Left colon (tissue), 2 donors: ENCODE measurements at regions not wholly inside any gene's neighbourhood (a gene's known extent, or its start where the extent isn't known, plus 50 kb on each side); places are given as distances from the start of the nearest gene placed in this dataset.
"Not testable (repeated sequence)": the region's sequence is repeated elsewhere in the genome, so short reads cannot be mapped to it uniquely, and the experiment has no call there.

Experiments
- ATAC-seq: fragments of 200-7000 bp; cut with Tn5 transposase; one replicate; pipeline ENCODE4 v1.9.1; 2020; ENCODE audit warnings: mild to moderate bottlenecking, moderate library complexity
- DNase-seq, 2 donors: peaks; one replicate each; pipeline ENCODE4 v3.0.0-alpha.2; 2020
- intact Hi-C, 2 donors: fragments of 100-400 bp; cut with DNase I in 1 of 2; cut with micrococcal nuclease in 1 of 2; formaldehyde crosslinking; loops; one replicate each; pipeline versions ENCODE4 v1.11.2 to v1.14.0; 2022; cut with DNase I, micrococcal nuclease
- donor health status: DM: no; HTN: no; CAD: no.
- donor health status: DM: yes; HTN: yes; CAD: no.

DNA sequence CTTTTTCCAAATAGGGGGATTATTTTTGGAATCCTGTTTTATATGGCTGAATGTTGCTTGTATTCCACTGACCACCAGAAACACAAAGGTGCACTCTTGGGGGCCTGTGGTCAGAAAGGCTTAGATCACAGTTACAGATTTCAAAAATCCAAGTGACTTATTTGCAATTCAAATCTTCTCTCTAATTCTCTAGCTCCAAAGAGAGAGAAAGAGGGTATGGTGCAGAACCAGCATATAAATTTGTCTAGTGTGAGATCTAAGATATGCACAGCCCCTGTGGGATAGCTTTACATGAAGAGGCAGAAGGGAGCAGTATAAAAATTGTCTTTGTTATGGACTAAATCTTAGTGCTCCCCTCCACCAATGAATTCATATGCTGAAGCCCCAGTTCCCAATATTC, 1121.7 kb upstream of the CELF2 start:
- ATAC-seq (no peak), DNase-seq (no peak)
- intact Hi-C loops: no loop called here

DNA sequence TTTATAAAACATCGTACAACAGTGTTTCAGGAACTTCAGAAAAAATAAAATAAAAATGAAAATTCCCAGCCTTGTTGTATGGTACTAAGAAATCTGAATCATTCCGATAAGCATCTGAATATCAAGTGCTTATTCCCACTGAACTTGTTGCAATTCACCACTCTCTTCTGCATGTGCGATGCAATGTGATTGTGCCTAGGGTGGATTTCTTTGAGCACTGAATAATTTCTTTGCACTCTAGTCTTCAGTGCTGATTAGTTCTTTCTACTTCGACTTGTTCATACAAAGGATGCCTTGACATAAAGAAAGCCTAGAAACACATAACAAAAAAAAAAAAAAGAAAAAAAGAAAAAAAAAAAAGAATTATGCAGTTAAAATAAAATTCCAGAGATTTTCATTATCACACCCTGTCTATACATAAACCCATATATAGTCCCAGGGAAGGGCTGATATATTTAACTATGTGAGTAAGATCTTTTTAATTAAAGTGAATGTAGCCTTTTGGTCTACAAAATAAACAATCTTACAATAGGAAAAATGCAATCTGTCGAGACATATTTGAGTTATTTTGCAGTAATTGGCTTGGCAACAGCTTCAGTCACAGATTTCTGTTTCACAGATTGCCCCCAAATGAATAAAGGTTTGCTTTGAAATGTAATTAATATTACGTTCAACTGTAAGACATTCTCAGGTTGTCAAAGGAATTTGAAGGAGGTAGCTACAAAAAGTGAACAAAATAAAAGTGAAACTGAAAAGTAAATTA, 1118.9 kb upstream of the CELF2 start:
- no peak for DNase-seq
- intact Hi-C loops: no loop called here
- no peak for ATAC-seq

DNA sequence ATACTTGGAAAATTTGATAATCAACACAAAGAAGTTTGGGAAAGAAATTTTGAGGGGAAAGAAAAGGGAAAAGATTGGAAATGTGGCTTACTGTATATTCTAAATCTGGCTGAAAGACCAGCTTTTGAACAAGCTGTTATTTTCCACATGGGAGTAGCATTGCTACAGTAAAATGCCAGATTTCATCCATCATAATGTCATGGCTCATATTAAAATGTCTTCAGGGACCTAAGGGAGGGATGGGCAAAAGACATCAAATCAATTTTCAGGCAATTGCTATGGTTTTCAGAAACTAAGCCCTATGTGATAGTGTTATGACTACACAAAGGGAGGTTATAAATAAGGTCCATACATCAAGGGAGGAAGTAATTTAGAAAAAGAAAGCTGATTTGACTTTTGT, 1116.9 kb upstream of the CELF2 start:
- DNase-seq: no peak
- intact Hi-C loops: no loop called here
- ATAC-seq: no peak

DNA sequence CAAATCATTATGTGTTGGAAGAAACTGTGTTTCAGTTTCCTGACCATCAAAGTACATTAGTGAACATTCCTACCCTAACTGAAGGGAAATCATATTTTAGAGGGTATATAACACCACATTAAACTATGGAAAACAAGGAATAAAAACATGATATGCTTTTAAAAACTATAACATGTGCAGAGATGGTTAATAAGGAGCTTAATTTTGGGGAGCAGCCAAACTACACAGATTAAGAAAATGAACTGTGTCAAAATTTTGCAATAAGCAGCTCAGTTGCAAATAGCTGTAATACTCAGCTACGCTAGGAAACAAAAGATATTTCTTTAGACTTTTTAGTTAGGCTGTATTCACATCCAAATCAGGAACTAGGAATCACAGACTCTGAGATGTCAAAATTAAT, 1115.7 kb upstream of the CELF2 start:
- ATAC-seq (no peak), DNase-seq (no peak)
- intact Hi-C loops: no loop called here

DNA sequence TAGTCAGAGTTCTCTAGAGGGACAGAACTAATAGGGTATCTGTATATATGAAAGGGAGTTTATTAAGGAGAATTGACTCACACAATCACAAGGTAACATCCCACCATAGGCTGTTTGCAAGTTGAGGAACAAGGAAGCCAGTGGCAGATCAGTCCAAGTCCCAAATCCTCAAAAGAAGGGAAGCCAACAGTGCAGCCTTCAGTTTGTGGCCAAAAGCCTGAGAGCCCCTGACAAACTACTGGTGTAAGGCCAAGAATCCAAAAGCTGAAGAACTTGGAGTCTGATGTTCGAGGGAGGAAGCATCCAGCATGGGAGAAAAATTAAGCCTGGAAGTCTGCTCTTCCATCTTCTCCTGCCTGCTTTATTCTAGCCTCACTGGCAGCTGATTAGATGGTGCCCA, 1107.2 kb upstream of the CELF2 start:
- DNase-seq: no peak
- intact Hi-C loops: no loop called here
- ATAC-seq: no peak

DNA sequence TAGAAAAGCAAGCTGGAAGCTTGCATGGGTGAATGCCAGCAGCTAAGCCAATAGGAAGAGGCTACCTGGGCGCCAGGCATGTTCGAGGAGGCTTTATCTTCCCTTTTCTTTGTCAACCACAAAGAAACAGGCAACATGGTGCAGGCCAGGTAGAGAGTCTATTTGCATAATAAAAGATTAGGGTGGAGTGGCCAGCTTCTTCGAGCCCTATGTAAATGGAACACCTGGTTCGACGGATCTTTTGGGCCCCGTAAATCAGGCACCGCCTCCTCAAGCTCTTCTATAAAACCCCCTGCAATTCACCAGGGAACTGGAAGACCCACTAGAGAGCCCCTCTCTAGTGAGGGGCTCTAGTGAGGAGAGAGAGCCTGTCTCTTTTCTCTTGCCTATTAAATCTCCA, 1106.2 kb upstream of the CELF2 start:
- DNase-seq (no peak), ATAC-seq (no peak)
- intact Hi-C loops: no loop called here

DNA sequence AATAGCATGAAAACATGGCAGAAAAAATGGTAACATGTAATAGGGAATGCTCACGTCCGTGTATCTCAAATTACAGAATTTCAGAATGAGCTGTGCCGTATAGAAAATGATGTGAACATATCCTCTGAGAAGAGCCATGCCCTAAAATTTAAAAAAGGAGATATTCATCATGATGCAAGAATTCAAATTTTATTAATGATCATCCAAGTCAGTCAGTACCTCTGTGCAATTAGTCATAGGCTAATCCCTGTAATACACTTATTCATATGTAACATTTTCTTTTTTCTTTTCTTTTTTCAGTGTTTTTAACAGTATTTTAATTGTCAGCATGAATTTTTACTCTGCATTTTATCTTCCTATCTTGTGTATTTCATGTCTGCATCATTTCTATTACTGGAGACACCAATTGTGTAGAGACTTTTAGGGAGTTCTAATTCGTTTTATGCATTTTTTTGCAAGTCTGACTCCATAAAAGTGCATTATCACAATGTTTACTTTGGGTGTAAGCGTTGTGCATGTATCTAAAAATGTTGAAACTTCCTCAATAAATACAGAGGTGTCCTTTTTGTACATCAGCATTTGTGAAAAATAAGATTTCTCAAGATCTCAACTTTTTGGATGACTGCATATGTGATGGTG, 1103.7 kb upstream of the CELF2 start:
- ATAC-seq (no peak), DNase-seq (no peak)
- intact Hi-C loops: no loop called here

DNA sequence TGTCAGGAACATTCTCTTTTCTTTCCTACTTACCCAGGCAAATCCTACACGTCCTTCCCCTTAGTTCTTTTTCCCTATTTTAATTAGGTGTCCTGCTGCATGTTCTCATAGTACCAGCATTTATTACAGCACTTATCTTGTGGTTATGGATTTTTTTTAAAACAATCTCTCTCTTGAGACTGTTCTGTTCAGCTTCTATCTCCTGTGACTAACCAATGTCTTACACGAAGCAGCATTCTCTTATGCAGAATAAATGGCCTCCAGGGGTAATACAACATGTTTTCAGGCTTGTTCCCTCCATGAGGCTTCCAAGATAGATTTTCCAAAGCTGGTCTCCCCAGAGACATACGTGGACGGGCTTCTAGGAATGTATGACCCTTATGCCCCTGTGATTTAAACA, 1096.1 kb upstream of the CELF2 start:
- intact Hi-C loops: no loop called here
- DNase-seq (no peak), ATAC-seq (no peak)

DNA sequence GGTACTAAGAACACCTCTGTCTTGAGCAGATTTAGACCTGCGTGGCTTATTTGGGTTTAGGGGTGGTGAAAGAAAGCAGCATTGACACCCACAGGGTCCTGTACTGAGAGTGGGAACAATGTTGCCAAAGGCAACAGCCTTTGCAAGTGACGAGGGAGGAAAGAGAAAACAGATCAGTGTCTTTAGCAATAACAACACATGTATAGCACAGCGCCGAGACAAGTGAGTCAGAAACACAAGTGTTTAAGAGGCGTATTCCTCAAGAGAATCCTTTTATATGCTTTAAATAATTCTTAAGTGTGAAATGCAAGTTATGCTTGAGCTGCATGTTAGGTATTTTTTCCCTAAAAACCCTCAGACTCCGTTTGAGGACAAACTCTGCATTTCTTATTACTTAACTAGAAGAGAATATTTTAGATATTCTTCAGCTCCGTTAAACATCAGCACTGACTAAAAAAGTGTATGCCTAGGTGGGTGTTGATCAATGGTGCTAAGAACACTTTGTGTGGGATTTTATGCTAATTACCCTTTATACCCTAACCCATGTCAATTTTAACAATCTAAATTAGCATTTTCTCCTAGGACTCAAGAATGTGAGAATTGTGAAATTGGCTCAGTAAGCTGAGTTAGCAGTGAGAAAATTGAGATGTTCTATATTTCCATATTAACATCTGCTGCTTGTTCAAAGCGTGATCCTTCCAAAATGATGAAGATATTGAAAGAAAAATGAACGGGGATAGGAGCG, 1095.4 kb upstream of the CELF2 start:
- DNase-seq: no peak
- no peak for ATAC-seq
- intact Hi-C loops: no loop called here

DNA sequence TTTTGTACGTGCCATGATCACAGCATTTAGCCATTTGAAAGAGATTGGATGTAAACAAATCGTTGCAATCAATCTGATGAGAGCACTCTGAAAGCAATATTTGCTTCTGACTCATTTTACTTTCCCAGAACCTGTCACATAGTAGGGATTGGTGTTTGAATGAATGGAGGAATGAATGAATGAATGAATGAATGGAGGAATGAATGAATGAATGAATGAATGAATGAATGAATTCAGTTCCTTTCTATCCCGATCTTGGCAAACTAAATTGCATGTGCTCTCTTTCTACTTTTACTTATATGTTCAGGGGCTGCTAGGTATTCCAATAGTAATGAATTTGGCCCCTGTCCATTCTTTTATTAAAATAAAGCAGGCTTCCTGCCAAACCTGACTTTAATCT, 1091.7 kb upstream of the CELF2 start:
- ATAC-seq: no peak
- intact Hi-C loops: no loop called here

DNA sequence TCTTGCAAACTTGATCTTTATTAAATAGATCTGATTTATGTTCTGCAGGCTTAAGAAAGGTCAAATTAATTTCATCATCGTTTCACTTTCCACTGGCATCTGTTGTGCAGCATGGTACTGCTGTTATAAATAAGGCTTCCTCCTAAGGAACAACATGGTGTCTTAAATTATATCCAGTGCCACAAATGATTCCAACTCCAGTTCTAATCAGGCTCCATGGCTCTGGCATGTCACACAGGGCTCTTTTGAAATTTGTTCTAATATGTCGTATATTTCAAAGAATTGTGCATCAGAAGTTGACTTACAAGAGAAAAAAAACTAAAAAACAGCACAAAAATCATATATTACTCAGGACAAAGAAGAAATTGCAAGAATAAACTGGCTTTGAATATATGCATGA, 1090.8 kb upstream of the CELF2 start:
- intact Hi-C loops: no loop called here
- DNase-seq (no peak), ATAC-seq (no peak)

More for the DNA sequence above, 1091.7 kb upstream of the CELF2 start:
- no peak for DNase-seq

DNA sequence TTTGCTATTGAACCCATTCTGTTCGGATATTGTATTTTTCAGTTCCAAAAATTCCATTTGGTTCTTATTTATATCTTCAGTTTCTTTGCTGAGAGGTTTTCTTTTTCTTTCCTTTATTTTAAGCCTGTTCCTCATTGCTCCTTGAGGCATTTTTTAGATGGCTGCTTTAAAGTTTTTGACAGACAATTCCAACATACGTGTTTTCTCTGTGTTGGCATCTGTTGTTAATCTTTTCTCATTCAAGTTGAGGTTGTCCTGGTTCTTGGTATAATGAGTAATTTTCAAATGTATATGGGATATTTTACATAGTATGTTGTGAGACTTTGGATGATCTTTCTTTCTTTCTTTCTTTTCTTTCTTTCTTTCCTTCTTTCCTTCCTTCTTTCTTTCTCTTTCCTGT, 1078.0 kb upstream of the CELF2 start:
- ATAC-seq (no peak), DNase-seq (no peak)
- intact Hi-C loops: no loop called here

DNA sequence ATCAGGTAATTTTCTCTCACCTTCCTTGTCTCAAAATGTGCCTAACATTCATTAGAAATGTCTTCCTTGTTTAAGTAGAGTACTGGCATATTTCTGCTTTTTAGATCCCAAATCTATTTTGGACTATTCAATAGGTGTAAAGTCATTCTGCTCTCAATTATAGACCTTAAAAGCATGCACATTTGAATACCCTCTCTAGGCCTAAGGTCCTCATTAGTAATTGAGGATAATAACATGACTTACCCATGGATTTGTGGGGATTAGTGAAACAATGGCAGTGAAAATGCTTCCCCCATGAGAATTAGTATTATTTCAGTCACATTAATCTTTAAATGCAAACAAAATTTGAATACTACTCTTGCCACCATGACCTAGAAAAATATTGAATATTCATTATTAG, 1073.0 kb upstream of the CELF2 start:
- DNase-seq: no peak
- no peak for ATAC-seq
- intact Hi-C loops: no loop called here

DNA sequence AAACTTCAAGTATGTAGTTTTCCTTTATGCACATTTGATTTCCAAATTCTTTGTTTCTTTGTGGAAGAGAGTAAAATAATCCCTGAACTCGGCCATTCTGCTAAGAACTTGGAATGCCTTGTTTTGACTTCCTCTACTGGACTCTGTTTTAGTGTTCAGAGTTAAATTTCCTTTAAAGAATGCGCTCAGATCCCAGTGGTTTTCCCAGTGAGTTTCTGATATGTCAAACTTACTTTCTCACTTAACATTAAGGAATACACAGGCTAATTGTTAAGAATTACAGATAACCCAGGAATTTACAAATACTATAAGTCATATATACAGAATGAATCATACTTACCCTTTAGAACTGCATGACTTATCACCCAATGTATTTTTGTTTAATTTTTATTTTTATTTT, 1067.6 kb upstream of the CELF2 start:
- no peak for DNase-seq
- intact Hi-C loops: no loop called here
- no peak for ATAC-seq

DNA sequence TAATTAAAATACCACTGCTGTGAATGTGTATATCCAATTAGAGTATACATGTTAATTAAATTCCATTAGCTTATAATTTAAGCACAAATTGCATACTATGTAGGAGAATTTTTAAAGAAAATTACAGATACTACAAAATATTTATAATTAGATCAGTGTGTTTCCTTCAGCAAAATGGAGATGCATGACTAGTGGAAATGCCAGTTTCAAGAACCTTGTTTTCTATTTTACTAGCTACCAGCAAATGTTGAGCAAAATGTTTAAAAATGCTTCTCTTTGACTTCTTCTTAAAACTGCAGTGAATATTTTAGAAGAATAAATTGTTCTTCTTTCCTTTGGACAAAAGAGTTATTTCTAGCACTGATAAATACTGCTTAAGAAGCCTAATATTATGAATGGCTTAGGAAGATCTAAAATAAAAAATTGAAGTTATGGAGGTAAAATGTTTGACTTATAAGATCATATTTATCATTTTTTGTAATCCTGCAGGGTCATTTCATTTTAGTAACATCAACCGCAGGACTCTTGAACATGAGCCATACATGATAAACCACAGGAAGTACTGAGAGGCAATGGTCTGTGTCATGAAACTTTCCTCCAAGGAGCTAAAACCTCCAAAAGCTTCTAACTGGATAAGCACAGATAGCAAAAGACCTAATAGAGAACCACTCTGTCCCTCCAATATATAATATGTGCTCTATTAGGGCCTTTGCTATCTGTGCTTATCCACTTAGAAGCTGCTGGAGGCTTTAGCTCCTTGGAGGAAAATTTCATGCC, 1066.0 kb upstream of the CELF2 start:
- intact Hi-C loops: no loop called here

DNA sequence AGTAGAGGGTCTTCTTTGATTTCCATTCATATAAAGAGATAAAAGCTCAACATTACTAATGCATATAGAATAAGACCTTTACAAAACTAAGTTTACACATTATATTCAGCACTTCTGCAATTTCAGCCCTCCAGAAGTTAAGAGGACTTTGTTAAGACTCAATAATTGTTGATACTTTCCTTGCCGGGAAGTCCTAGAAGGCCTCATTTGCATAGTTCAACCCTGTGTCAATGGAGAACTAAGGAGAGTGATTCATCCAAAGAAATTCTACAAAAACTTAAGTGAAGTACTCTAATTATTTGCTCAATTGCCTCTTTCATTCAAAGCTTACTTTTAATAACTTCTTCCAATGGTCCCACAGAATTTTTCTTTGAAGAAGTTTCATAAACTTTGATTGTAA, 1060.3 kb upstream of the CELF2 start:
- DNase-seq: no peak
- no peak for ATAC-seq
- intact Hi-C loops: no loop called here

More for the DNA sequence above, 1066.0 kb upstream of the CELF2 start:
- no peak for ATAC-seq
- no peak for DNase-seq

DNA sequence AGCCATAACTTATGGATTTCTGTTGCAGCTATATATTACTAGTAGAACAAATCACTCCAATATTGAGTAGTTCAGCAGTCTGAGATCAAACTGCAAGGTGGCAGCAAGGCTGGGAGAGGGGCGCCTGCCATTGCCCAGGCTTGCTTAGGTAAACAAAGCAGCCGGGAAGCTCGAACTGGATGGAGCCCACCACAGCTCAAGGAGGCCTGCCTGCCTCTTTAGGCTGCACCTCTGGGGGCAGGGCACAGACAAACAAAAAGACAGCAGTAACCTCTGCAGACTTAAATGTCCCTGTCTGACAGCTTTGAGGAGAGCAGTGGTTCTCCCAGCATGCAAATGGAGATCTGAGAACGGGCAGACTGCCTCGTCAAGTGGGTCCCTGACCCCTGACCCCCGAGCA, 1059.8 kb upstream of the CELF2 start:
- ATAC-seq, intact Hi-C loops, DNase-seq: not testable (repeated sequence)

DNA sequence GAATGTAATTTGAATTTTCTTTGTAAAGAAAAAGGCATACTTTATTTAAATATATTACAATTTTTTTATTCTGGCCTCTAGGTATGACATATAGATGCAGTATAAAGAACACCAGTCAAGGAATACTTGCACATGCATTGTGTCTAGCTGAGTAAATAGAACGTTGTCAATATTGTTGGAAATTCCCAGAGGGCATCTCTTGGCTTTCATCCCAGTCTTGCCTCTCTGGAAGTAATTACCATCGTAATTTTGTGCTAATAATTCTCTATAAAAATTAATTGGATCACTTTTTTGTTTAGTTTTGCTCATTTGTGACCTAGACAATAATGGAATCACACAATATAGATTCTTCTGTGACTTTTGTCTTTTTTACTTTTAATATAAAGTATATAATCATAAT, 1052.3 kb upstream of the CELF2 start:
- ATAC-seq: no peak
- intact Hi-C loops: no loop called here
- DNase-seq: no peak

DNA sequence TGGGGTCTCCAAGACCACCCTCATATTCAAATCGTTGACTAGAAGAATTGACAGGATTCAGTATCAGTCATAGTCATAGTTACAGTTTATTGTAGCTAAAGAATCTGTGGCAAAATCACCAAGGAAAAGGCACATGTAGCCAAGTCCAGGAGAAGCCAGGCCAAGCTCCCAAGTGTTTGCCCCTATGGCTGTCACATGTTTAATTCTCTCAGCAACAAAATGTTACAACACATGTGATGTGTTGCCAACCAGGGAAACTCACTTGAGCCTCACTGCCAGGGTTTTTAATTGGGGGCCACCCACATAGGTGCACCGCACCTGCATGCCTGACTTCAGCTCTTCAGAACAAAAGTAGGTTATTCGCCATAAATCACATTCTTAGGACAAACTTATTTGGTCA, 1030.9 kb upstream of the CELF2 start:
- ATAC-seq: no peak
- no peak for DNase-seq
- intact Hi-C loops: no loop called here

DNA sequence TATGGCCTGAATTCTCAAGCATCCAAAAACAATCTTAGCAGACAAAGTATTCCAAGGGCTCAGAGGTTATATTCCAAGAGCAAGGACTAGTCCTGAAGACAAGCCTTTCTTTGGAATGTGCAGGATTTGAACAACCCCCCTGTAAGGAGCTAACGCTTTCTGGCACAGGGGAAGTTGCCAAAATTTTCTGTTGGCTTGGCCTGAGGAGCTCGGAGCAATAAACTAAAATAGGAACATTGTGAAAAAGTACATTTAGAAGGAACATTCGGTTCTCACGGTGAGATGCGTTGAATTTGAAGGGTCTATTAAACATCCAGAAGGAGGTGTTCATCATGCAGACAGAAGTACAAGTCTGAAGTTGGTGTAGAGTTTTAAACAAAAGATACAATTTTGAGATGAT, 1030.5 kb upstream of the CELF2 start:
- ATAC-seq: no peak
- no peak for DNase-seq
- intact Hi-C loops: no loop called here
